H9 (cell line): ENCODE measurements at regions not wholly inside any gene's neighbourhood (a gene's known extent, or its start where the extent isn't known, plus 50 kb on each side); places are given as distances from the start of the nearest gene placed in this dataset.

Experiments
- DNase-seq: peaks from one replicate; pipeline ENCODE4 v3.0.0-alpha.2; 2017
- H2AFZ ChIP-seq: one replicate; pipeline ENCODE4 v1.6.1; 2013; ENCODE audit warnings: mild to moderate bottlenecking, low read length, control low read depth, moderate library complexity
- H2AK5ac ChIP-seq: 2 replicates; pipeline ENCODE4 v1.6.1; 2013; ENCODE audit warnings: low read length, control low read depth, mixed read lengths; ENCODE audit not compliant: insufficient read length
- H2BK120ac ChIP-seq: one replicate; pipeline ENCODE4 v1.6.1; 2013; ENCODE audit warnings: low read depth, mild to moderate bottlenecking, low read length, control low read depth, inconsistent platforms; ENCODE audit not compliant: poor library complexity, severe bottlenecking
- H2BK12ac ChIP-seq: 2 replicates; pipeline ENCODE4 v1.6.1; 2013; ENCODE audit warnings: low read length, control low read depth, mixed read lengths, low read depth; ENCODE audit not compliant: insufficient read length
- H2BK15ac ChIP-seq: 2 replicates; pipeline ENCODE4 v1.6.1; 2013; ENCODE audit warnings: low read depth, low read length, control low read depth
- H2BK20ac ChIP-seq: one replicate; pipeline ENCODE4 v1.6.1; 2013; ENCODE audit warnings: low read depth, mild to moderate bottlenecking, low read length, control low read depth, inconsistent platforms; ENCODE audit not compliant: poor library complexity, severe bottlenecking
- H2BK5ac ChIP-seq: 2 replicates; pipeline ENCODE4 v1.6.1; 2013; ENCODE audit warnings: low read length, control low read depth, mixed read lengths; ENCODE audit not compliant: insufficient read length
- H3K14ac ChIP-seq: 2 replicates; pipeline ENCODE4 v1.6.1; 2013; ENCODE audit warnings: low read length, control low read depth; ENCODE audit not compliant: insufficient read depth
- H3K18ac ChIP-seq: 2 replicates; pipeline ENCODE4 v1.6.1; 2013; ENCODE audit warnings: low read depth, mild to moderate bottlenecking, mixed read lengths, low read length, control low read depth; ENCODE audit not compliant: insufficient read length
- H3K23ac ChIP-seq: 2 replicates; pipeline ENCODE4 v1.6.1; 2013; ENCODE audit warnings: low read length, control low read depth, mixed read lengths, low read depth; ENCODE audit not compliant: insufficient read length
- H3K23me2 ChIP-seq: 2 replicates; pipeline ENCODE4 v1.6.1; 2013; ENCODE audit warnings: low read depth, mild to moderate bottlenecking, mixed read lengths, low read length, control low read depth; ENCODE audit not compliant: insufficient read length, poor library complexity, severe bottlenecking
- H3K27ac ChIP-seq: 2 replicates; pipeline ENCODE4 v1.5.1; 2013; ENCODE audit warnings: low read length, control low read depth, mixed read lengths, low read depth; ENCODE audit not compliant: insufficient read length
- H3K27me3 ChIP-seq: 2 replicates; pipeline ENCODE4 v1.6.1; 2013; ENCODE audit warnings: low read length, control low read depth, inconsistent platforms; ENCODE audit not compliant: insufficient read depth
- H3K4ac ChIP-seq: 2 replicates; pipeline ENCODE4 v1.6.1; 2013; ENCODE audit warnings: low read depth, mild to moderate bottlenecking, control low read depth, inconsistent platforms, low read length, moderate library complexity
- H3K4me1 ChIP-seq: 2 replicates; pipeline ENCODE4 v1.6.1; 2013; ENCODE audit warnings: low read length, control low read depth, inconsistent platforms; ENCODE audit not compliant: insufficient read depth
- H3K4me2 ChIP-seq: 2 replicates; pipeline ENCODE4 v1.6.1; 2013; ENCODE audit warnings: low read length, control low read depth, mixed read lengths; ENCODE audit not compliant: insufficient read length, insufficient read depth
- H3K56ac ChIP-seq: 2 replicates; pipeline ENCODE4 v1.6.1; 2013; ENCODE audit warnings: low read depth, mild to moderate bottlenecking, mixed read lengths, low read length, control low read depth; ENCODE audit not compliant: insufficient read length
- H3K79me1 ChIP-seq: 2 replicates; pipeline ENCODE4 v1.6.1; 2013; ENCODE audit warnings: low read depth, mild to moderate bottlenecking, moderate library complexity, low read length, control low read depth, inconsistent platforms; ENCODE audit not compliant: insufficient read depth, poor library complexity, severe bottlenecking
- H3K79me2 ChIP-seq: 2 replicates; pipeline ENCODE4 v1.6.1; 2013; ENCODE audit warnings: low read length, control low read depth, inconsistent platforms; ENCODE audit not compliant: insufficient read depth
- H3K9ac ChIP-seq: 2 replicates; pipeline ENCODE4 v1.6.1; 2013; ENCODE audit warnings: low read length, control low read depth, mixed read lengths; ENCODE audit not compliant: insufficient read length; ENCODE audit errors: extremely low read depth
- H3K9me3 ChIP-seq: one replicate; pipeline ENCODE4 v1.6.1; 2013; ENCODE audit warnings: low read depth, low read length, inconsistent platforms; ENCODE audit not compliant: control insufficient read depth
- H3T11ph ChIP-seq: one replicate; pipeline ENCODE4 v1.6.1; 2013; ENCODE audit warnings: mild to moderate bottlenecking, low read length, control low read depth, inconsistent platforms
- H4K20me1 ChIP-seq: one replicate; pipeline ENCODE4 v1.6.1; 2013; ENCODE audit not compliant: control insufficient read depth, insufficient read length, insufficient read depth
- H4K5ac ChIP-seq: 2 replicates; pipeline ENCODE4 v1.6.1; 2013; ENCODE audit warnings: low read depth, mild to moderate bottlenecking, mixed read lengths, low read length, control low read depth; ENCODE audit not compliant: insufficient read length
- H4K8ac ChIP-seq: replicated peaks from 2 replicates; pipeline ENCODE4 v1.6.1; 2013; ENCODE audit warnings: low read length, control low read depth, mixed read lengths, low read depth; ENCODE audit not compliant: insufficient read length
- H4K91ac ChIP-seq: 2 replicates; pipeline ENCODE4 v1.6.1; 2013; ENCODE audit warnings: low read depth, mild to moderate bottlenecking, moderate library complexity, mixed read lengths, low read length, control low read depth; ENCODE audit not compliant: insufficient read length
- H3K27ac Mint-ChIP-seq, 3 experiments: 2 replicates in 2 of 3; 3 replicates in 1 of 3; pipeline ENCODE4 v1.8.0; 2020 to 2021; ENCODE audit warnings: mixed read lengths in 3 of 3, mild to moderate bottlenecking in 1 of 3, moderate library complexity in 1 of 3
- H3K27me3 Mint-ChIP-seq: 2 replicates; pipeline ENCODE4 v1.8.0; 2021; ENCODE audit warnings: low read depth, mild to moderate bottlenecking, moderate library complexity, mixed read lengths
- H3K36me3 Mint-ChIP-seq, 3 experiments: 2 replicates in 2 of 3; 3 replicates in 1 of 3; pipeline ENCODE4 v1.8.0; 2020 to 2021; ENCODE audit warnings: low read depth in 3 of 3, mixed read lengths in 3 of 3; ENCODE audit not compliant: insufficient read depth in 1 of 3
- H3K4me1 Mint-ChIP-seq, 2 experiments: 2 replicates each; pipeline ENCODE4 v1.8.0; 2020; ENCODE audit warnings: mixed read lengths in 2 of 2
- H3K4me3 Mint-ChIP-seq, 2 experiments: 2 replicates in 1 of 2; 3 replicates in 1 of 2; pipeline ENCODE4 v1.8.0; 2020 to 2021; ENCODE audit warnings: mild to moderate bottlenecking in 2 of 2, mixed read lengths in 2 of 2, moderate library complexity in 1 of 2
- H3K9me3 Mint-ChIP-seq, 2 experiments: 2 replicates in 1 of 2; 3 replicates in 1 of 2; pipeline ENCODE4 v1.8.0; 2020; ENCODE audit warnings: mild to moderate bottlenecking in 2 of 2, mixed read lengths in 2 of 2, moderate library complexity in 1 of 2
- CTCF ChIP-seq: fragments of 200-600 bp; sonication (generic); conservative IDR thresholded peaks from 3 replicates; pipeline ENCODE4 v1.8.0; 2021; ENCODE audit warnings: antibody characterized with exemption, mild to moderate bottlenecking
- WGBS: extraction: QIAGEN DNeasy Blood & Tissue Kit; methylation state at CpG from one replicate; pipeline ENCODE4 v1.1.7; 2013; ENCODE audit warnings: missing lambda C conversion rate, low lambda C conversion rate, mixed read lengths; ENCODE audit not compliant: insufficient read length; ENCODE audit errors: extremely low coverage; 5-methylcytosine and 5-hydroxymethylcytosine counted together

GRCh38 chr1:30539884-30540283 is 183.5 kb downstream of the MATN1 start:
- no peak overlapping the region for H3K27ac ChIP-seq
- H3K36me3 Mint-ChIP-seq: no peaks in the 10 kb centered on the region; a peak in 1 of 7 replicates
- no peaks in the 10 kb centered on the region for H3K9me3 ChIP-seq
- H4K5ac ChIP-seq: no peak overlapping the region
- H3K79me2 ChIP-seq: no peaks in the 10 kb centered on the region
- H3K14ac ChIP-seq: no peak overlapping the region
- H3K27me3 ChIP-seq: no peaks in the 10 kb centered on the region
- H2BK120ac ChIP-seq: no peak overlapping the region
- no peak overlapping the region for H3K9ac ChIP-seq
- H3K79me1 ChIP-seq: no peaks in the 10 kb centered on the region
- H2BK20ac ChIP-seq: no peak overlapping the region
- no peak overlapping the region; a peak in 2 of 7 replicates for H3K27ac Mint-ChIP-seq
- H3K23ac ChIP-seq: no peak overlapping the region
- H3K18ac ChIP-seq: no peak overlapping the region
- TF ChIP-seq CTCF: no peak
- no peak overlapping the region for H3K4me3 Mint-ChIP-seq
- peaks cover 8 to 9% of the 10 kb centered on the region in 2 experiments; a peak in 3 of 5 replicates for H3K9me3 Mint-ChIP-seq
- no peaks in the 10 kb centered on the region for H3K4me1 ChIP-seq
- peaks cover 2% of the 10 kb centered on the region for H3K27me3 Mint-ChIP-seq
- no peak overlapping the region for H2AK5ac ChIP-seq
- no peak overlapping the region for H3K4me2 ChIP-seq
- peaks cover 0 to 7% of the 10 kb centered on the region in 2 experiments; a peak in 2 of 4 replicates for H3K4me1 Mint-ChIP-seq
- no peak overlapping the region for H3T11ph ChIP-seq
- H2AFZ ChIP-seq: no peak overlapping the region
- no peak overlapping the region for H3K56ac ChIP-seq
- no peak overlapping the region for H4K91ac ChIP-seq
- H2BK5ac ChIP-seq: no peak overlapping the region
- no peak overlapping the region for H3K4ac ChIP-seq
- no peak overlapping the region for H2BK15ac ChIP-seq
- H4K20me1 ChIP-seq: no peaks in the 10 kb centered on the region
- H2BK12ac ChIP-seq: no peak overlapping the region
- H4K8ac ChIP-seq: no peak overlapping the region
- no peak for DNase-seq
- no CpG with 5 or more reads among the region's 6 CpGs for WGBS
- H3K23me2 ChIP-seq: no peaks in the 10 kb centered on the region
